ENCODE measurements at regions not wholly inside any gene's neighbourhood (a gene's known extent, or its start where the extent isn't known, plus 50 kb on each side); places are given as distances from the start of the nearest gene placed in this dataset.

DNA sequence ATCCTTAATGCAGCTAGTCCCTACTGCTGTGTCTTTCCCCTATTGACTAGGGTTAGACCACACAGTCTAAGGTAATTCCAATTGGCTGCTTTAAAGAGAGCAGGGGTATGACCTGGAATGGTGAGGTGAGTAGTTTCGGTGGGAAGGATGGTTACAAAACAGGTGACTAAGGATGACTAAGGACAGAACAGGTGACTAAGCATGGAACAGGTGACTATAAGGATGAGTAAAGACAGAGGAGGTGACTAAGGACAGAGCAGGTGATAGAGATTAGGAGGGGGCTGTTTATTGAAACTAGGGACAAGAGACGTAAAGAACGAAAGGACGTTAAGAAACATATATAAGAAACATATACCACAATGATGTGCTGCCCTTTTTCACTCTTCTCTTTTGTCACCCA lies 145.1 kb upstream of the TMEM106B start:
- Mint-ChIP-seq H3K27ac (no peak overlapping the region), H3K27me3 (ENCODE audit: low read depth) (no peaks in the 10 kb centered on the region), H3K4me3 (no peak overlapping the region), H3K9me3 (peaks cover 0 to 2% of the 10 kb centered on the region in 2 experiments; a peak in 2 of 5 replicates), H3K36me3 (ENCODE audit: insufficient read depth in 1 of 3, low read depth in 3 of 3) (no peaks in the 10 kb centered on the region; a peak in 1 of 7 replicates), H3K4me1 (peaks cover 26 to 28% of the 10 kb centered on the region in 2 experiments)
- WGBS (ENCODE audit: extremely low coverage, insufficient read length, low lambda C conversion rate): no CpG with 5 or more reads among the region's 4 CpGs
- Histone ChIP-seq H3K4me1 (ENCODE audit: insufficient read depth, low read length) (no peaks in the 10 kb centered on the region), H2BK12ac (ENCODE audit: insufficient read length, low read depth, low read length) (no peak overlapping the region), H2AFZ (ENCODE audit: low read length) (no peak overlapping the region), H3K9me3 (ENCODE audit: control insufficient read depth, low read depth, low read length) (no peaks in the 10 kb centered on the region), H2BK20ac (ENCODE audit: low read depth, low read length, poor library complexity, severe bottlenecking) (no peak overlapping the region), H3T11ph (ENCODE audit: low read length) (no peak overlapping the region), H3K23me2 (ENCODE audit: insufficient read length, low read depth, low read length, poor library complexity, severe bottlenecking) (no peaks in the 10 kb centered on the region), H3K14ac (ENCODE audit: insufficient read depth, low read length) (no peak overlapping the region), H3K79me2 (ENCODE audit: insufficient read depth, low read length) (no peaks in the 10 kb centered on the region), H3K27ac (ENCODE audit: insufficient read length, low read depth, low read length) (no peak overlapping the region), H2BK5ac (ENCODE audit: insufficient read length, low read length) (no peak overlapping the region), H2BK120ac (ENCODE audit: low read depth, low read length, poor library complexity, severe bottlenecking) (no peak overlapping the region), H4K8ac (replicated peaks; ENCODE audit: insufficient read length, low read depth, low read length) (no peak overlapping the region), H2BK15ac (ENCODE audit: low read depth, low read length) (no peak overlapping the region), H3K9ac (ENCODE audit: extremely low read depth, insufficient read length, low read length) (no peak overlapping the region), H2AK5ac (ENCODE audit: insufficient read length, low read length) (no peak overlapping the region), H3K56ac (ENCODE audit: insufficient read length, low read depth, low read length) (no peak overlapping the region), H3K79me1 (ENCODE audit: insufficient read depth, low read depth, low read length, poor library complexity, severe bottlenecking) (no peaks in the 10 kb centered on the region), H3K18ac (ENCODE audit: insufficient read length, low read depth, low read length) (no peak overlapping the region), H3K4me2 (ENCODE audit: insufficient read depth, insufficient read length, low read length) (no peak overlapping the region), H3K27me3 (ENCODE audit: insufficient read depth, low read length) (no peaks in the 10 kb centered on the region), H4K5ac (ENCODE audit: insufficient read length, low read depth, low read length) (no peak overlapping the region), H3K4ac (ENCODE audit: low read depth, low read length) (no peak overlapping the region), H3K23ac (ENCODE audit: insufficient read length, low read depth, low read length) (no peak overlapping the region), H4K20me1 (ENCODE audit: control insufficient read depth, insufficient read depth, insufficient read length) (no peaks in the 10 kb centered on the region), H4K91ac (ENCODE audit: insufficient read length, low read depth, low read length) (no peak overlapping the region)
- DNase-seq: no peak
- no peak for TF ChIP-seq CTCF (conservative IDR thresholded peaks at IDR 0.05)

All from H9 (cell line).